H1 (cell line): ENCODE measurements at regions not wholly inside any gene's neighbourhood (a gene's known extent, or its start where the extent isn't known, plus 50 kb on each side); places are given as distances from the start of the nearest gene placed in this dataset.

ENCODE experiments used
- CTCF ChIA-PET: fragments of 300-600 bp; sonication (Branson Sonifier 250); formaldehyde crosslinking; loops from one replicate; lab custom pipeline; 2021; ENCODE audit not compliant: partially characterized antibody; lab: Charles Lee
- POLR2A ChIA-PET: fragments of 300-600 bp; sonication (Branson Sonifier 250); formaldehyde crosslinking; loops from one replicate; lab custom pipeline; 2021; ENCODE audit warnings: inconsistent platforms; ENCODE audit not compliant: partially characterized antibody; lab: Charles Lee
- DNase-seq, 2 experiments: peaks; one replicate each; pipeline versions ENCODE4 v3.0.0 to v3.0.0-alpha.2; 2010 to 2022; ENCODE audit warnings: low spot score in 2 of 2, low read depth in 1 of 2, mixed read lengths in 1 of 2
- FAIRE-seq: peaks from 2 replicates; lab custom pipeline; 2011; peaks lifted over from hg19 to GRCh38; lab: Jason Lieb, UNC
- H2AFZ ChIP-seq: 2 replicates; pipeline ENCODE4 v1.8.1; 2012; ENCODE audit warnings: low read length, inconsistent platforms
- H2AK5ac ChIP-seq: 2 replicates; pipeline ENCODE4 v1.6.1; 2013; ENCODE audit warnings: low read depth, low read length
- H2BK120ac ChIP-seq: replicated peaks from 2 replicates; pipeline ENCODE3; 2013; ENCODE audit warnings: low read depth, low read length, inconsistent platforms
- H2BK12ac ChIP-seq: 2 replicates; pipeline ENCODE4 v1.6.1; 2013; ENCODE audit warnings: low read depth, low read length
- H2BK15ac ChIP-seq: 2 replicates; pipeline ENCODE4 v1.6.1; 2013; ENCODE audit warnings: low read length
- H2BK20ac ChIP-seq: 2 replicates; pipeline ENCODE4 v1.6.1; 2013; ENCODE audit warnings: low read length
- H2BK5ac ChIP-seq: 2 replicates; pipeline ENCODE4 v1.6.1; 2013; ENCODE audit warnings: low read depth, low read length
- H3K14ac ChIP-seq: 2 replicates; pipeline ENCODE4 v1.6.1; 2013; ENCODE audit warnings: inconsistent platforms; ENCODE audit not compliant: insufficient read length
- H3K18ac ChIP-seq: 2 replicates; pipeline ENCODE4 v1.6.1; 2013; ENCODE audit warnings: low read length; ENCODE audit errors: extremely low read depth
- H3K23ac ChIP-seq: 2 replicates; pipeline ENCODE4 v1.6.1; 2013; ENCODE audit warnings: inconsistent platforms; ENCODE audit not compliant: insufficient read length
- H3K23me2 ChIP-seq: 2 replicates; pipeline ENCODE4 v1.6.1; 2013; ENCODE audit warnings: low read depth, low read length
- H3K27ac ChIP-seq: 2 replicates; pipeline ENCODE4 v1.6.1; 2011; ENCODE audit warnings: low read depth, low read length, inconsistent platforms
- H3K27me3 ChIP-seq, 4 experiments: replicated peaks in 1 of 4; 1 replicate in 1 of 4; 2 replicates in 3 of 4; pipeline versions ENCODE4 v1.6.1 to v1.8.1; 2011 to 2013; ENCODE audit warnings: low read length in 3 of 4, mild to moderate bottlenecking in 3 of 4, inconsistent platforms in 2 of 4, mixed read lengths in 2 of 4, moderate library complexity in 1 of 4; ENCODE audit not compliant: control insufficient read depth in 3 of 4, insufficient read depth in 3 of 4; ENCODE audit errors: extremely low read depth in 1 of 4
- H3K36me3 ChIP-seq, 4 experiments: 2 replicates each; pipeline versions ENCODE4 v1.6.1 to v1.8.1; 2011 to 2013; ENCODE audit warnings: mild to moderate bottlenecking in 4 of 4, low read length in 3 of 4, moderate library complexity in 2 of 4, control low read depth in 1 of 4, inconsistent platforms in 1 of 4; ENCODE audit not compliant: insufficient read depth in 4 of 4, control insufficient read depth in 2 of 4
- H3K4ac ChIP-seq: replicated peaks from 2 replicates; pipeline ENCODE3; 2013; ENCODE audit warnings: low read length, low read depth, mixed read lengths, inconsistent platforms; ENCODE audit not compliant: insufficient read length
- H3K4me1 ChIP-seq, 4 experiments: replicated peaks in 1 of 4; 1 replicate in 1 of 4; 2 replicates in 3 of 4; pipeline versions ENCODE4 v1.6.1 to v1.8.1; 2011 to 2013; ENCODE audit warnings: low read length in 3 of 4, inconsistent platforms in 2 of 4, mixed read lengths in 1 of 4; ENCODE audit not compliant: insufficient read depth in 4 of 4, control insufficient read depth in 3 of 4
- H3K4me2 ChIP-seq, 2 experiments: 2 replicates each; pipeline versions ENCODE4 v1.6.1 to v1.8.1; 2011 to 2013; ENCODE audit warnings: low read depth in 2 of 2, low read length in 2 of 2, control low read depth in 1 of 2, inconsistent platforms in 1 of 2, mild to moderate bottlenecking in 1 of 2; ENCODE audit not compliant: insufficient read depth in 1 of 2
- H3K4me3 ChIP-seq, 4 experiments: fragments of 200-600, 300-600 bp in 1 of 4; sonication (generic), shearing (Covaris generic), sonication (Bioruptor Twin) in 1 of 4; 2 replicates each; pipeline versions ENCODE4 v1.5.1 to v1.8.1; 2011 to 2016; ENCODE audit warnings: low read length in 4 of 4, low read depth in 3 of 4, control low read depth in 2 of 4, inconsistent platforms in 2 of 4, mild to moderate bottlenecking in 2 of 4, mixed read lengths in 1 of 4, moderate library complexity in 1 of 4; ENCODE audit not compliant: insufficient read depth in 2 of 4; ENCODE audit errors: extremely low read depth in 1 of 4
- H3K56ac ChIP-seq: replicated peaks from 2 replicates; pipeline ENCODE3; 2013; ENCODE audit warnings: low read depth, mild to moderate bottlenecking, mixed read lengths, low read length, inconsistent platforms; ENCODE audit not compliant: insufficient read length
- H3K79me1 ChIP-seq: 2 replicates; pipeline ENCODE4 v1.6.1; 2013; ENCODE audit warnings: low read depth, low read length, control low read depth
- H3K79me2 ChIP-seq, 2 experiments: 2 replicates each; pipeline versions ENCODE4 v1.6.1 to v1.8.1; 2012 to 2013; ENCODE audit warnings: low read length in 2 of 2, mild to moderate bottlenecking in 2 of 2, inconsistent platforms in 1 of 2; ENCODE audit not compliant: insufficient read depth in 2 of 2, control insufficient read depth in 1 of 2
- H3K9ac ChIP-seq, 4 experiments: replicated peaks in 1 of 4; 1 replicate in 1 of 4; 2 replicates in 3 of 4; pipeline versions ENCODE4 v1.6.1 to v1.8.1; 2011 to 2013; ENCODE audit warnings: low read depth in 3 of 4, low read length in 3 of 4, control low read depth in 2 of 4, mild to moderate bottlenecking in 2 of 4, moderate library complexity in 2 of 4, inconsistent platforms in 1 of 4; ENCODE audit errors: extremely low read depth in 1 of 4
- H3K9me3 ChIP-seq, 2 experiments: 2 replicates each; pipeline versions ENCODE4 v1.6.1 to v1.8.1; 2012 to 2013; ENCODE audit warnings: mild to moderate bottlenecking in 2 of 2, moderate library complexity in 2 of 2, control low read depth in 1 of 2, inconsistent platforms in 1 of 2, low read depth in 1 of 2, low read length in 1 of 2, mixed read lengths in 1 of 2; ENCODE audit not compliant: insufficient read depth in 2 of 2
- H4K20me1 ChIP-seq, 2 experiments: replicated peaks in 1 of 2; 2 replicates each; pipeline versions ENCODE3 to v1.8.1; 2011 to 2013; ENCODE audit warnings: inconsistent platforms in 2 of 2, low read length in 2 of 2, mild to moderate bottlenecking in 1 of 2; ENCODE audit not compliant: insufficient read depth in 2 of 2, control insufficient read depth in 1 of 2
- H4K5ac ChIP-seq: 2 replicates; pipeline ENCODE4 v1.6.1; 2013; ENCODE audit warnings: low read length, low read depth, mixed read lengths, inconsistent platforms; ENCODE audit not compliant: insufficient read length
- H4K8ac ChIP-seq: 2 replicates; pipeline ENCODE4 v1.8.0; 2013; ENCODE audit warnings: mild to moderate bottlenecking, moderate library complexity, low read length, inconsistent platforms; ENCODE audit not compliant: insufficient read depth; ENCODE audit errors: extremely low read depth
- H4K91ac ChIP-seq: replicated peaks from 2 replicates; pipeline ENCODE3; 2013; ENCODE audit warnings: low read length, mixed read lengths, inconsistent platforms; ENCODE audit not compliant: insufficient read length
- CBX8 ChIP-seq: fragments of 300-800, 300-1000 bp; sonication (generic); IDR thresholded peaks from 2 replicates; pipeline ENCODE4 v1.7.1; 2016; ENCODE audit warnings: low read depth, low read length, borderline replicate concordance
- CREB1 ChIP-seq: IDR thresholded peaks from 2 replicates; pipeline ENCODE4 v1.6.1; 2012; ENCODE audit warnings: inconsistent platforms
- CTCF ChIP-seq, 3 experiments: IDR thresholded peaks; 1 replicate in 2 of 3; 2 replicates in 1 of 3; pipeline versions ENCODE4 v1.5.1 to v1.6.1; 2011; ENCODE audit warnings: low read length in 3 of 3, mild to moderate bottlenecking in 3 of 3, inconsistent platforms in 2 of 3, low read depth in 1 of 3, moderate library complexity in 1 of 3; ENCODE audit not compliant: insufficient read depth in 1 of 3; ENCODE audit errors: control extremely low read depth in 1 of 3
- E2F6 ChIP-seq: IDR thresholded peaks from 2 replicates; pipeline ENCODE4 v1.6.1; 2012; ENCODE audit warnings: inconsistent platforms
- JUN ChIP-seq: IDR thresholded peaks from 2 replicates; pipeline ENCODE4 v1.6.1; 2011; ENCODE audit warnings: low read depth, mild to moderate bottlenecking, improper control_type of control experiment, low read length
- MAX ChIP-seq: IDR thresholded peaks from 2 replicates; pipeline ENCODE4 v1.6.1; 2012; ENCODE audit warnings: inconsistent platforms
- NANOG ChIP-seq: IDR thresholded peaks from 2 replicates; pipeline ENCODE4 v1.6.1; 2011; ENCODE audit warnings: low read length, low read depth, mild to moderate bottlenecking, inconsistent platforms; ENCODE audit not compliant: insufficient read depth, poor library complexity, severe bottlenecking
- SAP30 ChIP-seq: fragments of 300-600 bp; sonication (generic); IDR thresholded peaks from 2 replicates; pipeline ENCODE4 v1.7.1; 2012; ENCODE audit warnings: low read length, moderate library complexity, mild to moderate bottlenecking, inconsistent platforms; ENCODE audit not compliant: insufficient read depth, insufficient replicate concordance
- SIN3A ChIP-seq, 2 experiments: IDR thresholded peaks in 1 of 2; conservative IDR thresholded peaks in 1 of 2; 2 replicates each; pipeline ENCODE4 v1.6.1; 2011 to 2012; ENCODE audit warnings: low read length in 2 of 2, improper control_type of control experiment in 1 of 2, low read depth in 1 of 2, mild to moderate bottlenecking in 1 of 2
- SP2 ChIP-seq: IDR thresholded peaks from 2 replicates; pipeline ENCODE4 v1.6.1; 2012; ENCODE audit warnings: mild to moderate bottlenecking, low read length, inconsistent platforms
- TAF1 ChIP-seq: IDR thresholded peaks from 2 replicates; pipeline ENCODE4 v1.6.1; 2011; ENCODE audit warnings: mild to moderate bottlenecking, low read depth, low read length
- WGBS, 2 experiments: shearing (Covaris generic) in 1 of 2; methylation state at CpG; one replicate each; pipeline versions ENCODE4 v1.1.6 to v1.1.7; 2013 to 2015; ENCODE audit warnings: low lambda C conversion rate in 2 of 2, mixed read lengths in 2 of 2, inconsistent platforms in 1 of 2, low coverage in 1 of 2, missing lambda C conversion rate in 1 of 2; ENCODE audit not compliant: insufficient replicate concordance in 2 of 2, insufficient coverage in 1 of 2, insufficient read length in 1 of 2; ENCODE audit errors: extremely low coverage in 1 of 2, missing lambda C conversion rate in 1 of 2; 5-methylcytosine and 5-hydroxymethylcytosine counted together

GRCh38 chr13:58999851-59000250, 1163.9 kb downstream of the DIAPH3 start:
- Histone ChIP-seq H3K4me3 (no peak overlapping the region), H4K91ac (no peak overlapping the region), H2BK120ac (no peak overlapping the region), H3K79me2 (no peaks in the 10 kb centered on the region), H2BK15ac (no peak overlapping the region), H3K36me3 (no peaks in the 10 kb centered on the region), H3K27ac (no peak overlapping the region), H3K14ac (no peak overlapping the region), H3K18ac (no peak overlapping the region), H2BK5ac (no peak overlapping the region), H4K20me1 (no peaks in the 10 kb centered on the region), H4K8ac (no peak overlapping the region), H3K56ac (no peak overlapping the region), H3K4me1 (no peaks in the 10 kb centered on the region; a peak in 1 of 7 replicates), H2BK20ac (no peak overlapping the region), H4K5ac (no peak overlapping the region), H3K23me2 (no peaks in the 10 kb centered on the region), H3K4ac (no peak overlapping the region), H2AFZ (0 out of 2 replicates have a peak overlapping the region, but pooled peaks have one; percentile 20), H3K9ac (no peak overlapping the region), H3K4me2 (no peak overlapping the region), H3K79me1 (no peaks in the 10 kb centered on the region), H3K9me3 (no peaks in the 10 kb centered on the region), H3K27me3 (no peaks in the 10 kb centered on the region), H3K23ac (no peak overlapping the region), H2AK5ac (no peak overlapping the region), H2BK12ac (no peak overlapping the region)
- FAIRE-seq, result no peak
- DNase-seq, result no peak
- ChIA-PET CTCF (interaction anchor here (1.0 kb wide), 1 partner anchor 22 kb away, joined by 3 read pairs; no protein-coding TSS in a partner anchor), POLR2A (no interaction called here)
- WGBS, 2 experiments, result 93% methylated on average over 2 of the region's 2 CpGs; no CpG with 5 or more reads in 1 of the 2 experiments
- TF ChIP-seq SP2, result no peak
- TF ChIP-seq E2F6, result no peak
- TF ChIP-seq TAF1, result no peak
- TF ChIP-seq CTCF (IDR thresholded peaks at IDR 0.05; ENCODE audit: control extremely low read depth in 1 of 3, insufficient read depth in 1 of 3, low read depth in 1 of 3, low read length in 3 of 3), result no peak
- TF ChIP-seq JUN, result no peak
- TF ChIP-seq CBX8, result no peak
- TF ChIP-seq SAP30, result no peak
- no peak for TF ChIP-seq SIN3A (conservative IDR thresholded peaks at IDR 0.05 in 1 of 2, IDR thresholded peaks at IDR 0.05 in 1 of 2; ENCODE audit: low read depth in 1 of 2, low read length in 2 of 2)
- TF ChIP-seq CREB1, result no peak
- no peak for TF ChIP-seq MAX
- no peak for TF ChIP-seq NANOG
